H1 (cell line): ENCODE measurements at regions not wholly inside any gene's neighbourhood (a gene's known extent, or its start where the extent isn't known, plus 50 kb on each side); places are given as distances from the start of the nearest gene placed in this dataset.
"Not testable (repeated sequence)": the region's sequence is repeated elsewhere in the genome, so short reads cannot be mapped to it uniquely, and the experiment has no call there.

Experiments
- CTCF ChIA-PET: fragments of 300-600 bp; sonication (Branson Sonifier 250); formaldehyde crosslinking; loops from one replicate; lab custom pipeline; 2021; ENCODE audit not compliant: partially characterized antibody; lab: Charles Lee
- POLR2A ChIA-PET: fragments of 300-600 bp; sonication (Branson Sonifier 250); formaldehyde crosslinking; loops from one replicate; lab custom pipeline; 2021; ENCODE audit warnings: inconsistent platforms; ENCODE audit not compliant: partially characterized antibody; lab: Charles Lee
- DNase-seq, 2 experiments: peaks; one replicate each; pipeline versions ENCODE4 v3.0.0 to v3.0.0-alpha.2; 2010 to 2022; ENCODE audit warnings: low spot score in 2 of 2, low read depth in 1 of 2, mixed read lengths in 1 of 2
- FAIRE-seq: peaks from 2 replicates; lab custom pipeline; 2011; peaks lifted over from hg19 to GRCh38; lab: Jason Lieb, UNC
- H2AFZ ChIP-seq: 2 replicates; pipeline ENCODE4 v1.8.1; 2012; ENCODE audit warnings: low read length, inconsistent platforms
- H2AK5ac ChIP-seq: 2 replicates; pipeline ENCODE4 v1.6.1; 2013; ENCODE audit warnings: low read depth, low read length
- H2BK120ac ChIP-seq: replicated peaks from 2 replicates; pipeline ENCODE3; 2013; ENCODE audit warnings: low read depth, low read length, inconsistent platforms
- H2BK12ac ChIP-seq: 2 replicates; pipeline ENCODE4 v1.6.1; 2013; ENCODE audit warnings: low read depth, low read length
- H2BK15ac ChIP-seq: 2 replicates; pipeline ENCODE4 v1.6.1; 2013; ENCODE audit warnings: low read length
- H2BK20ac ChIP-seq: 2 replicates; pipeline ENCODE4 v1.6.1; 2013; ENCODE audit warnings: low read length
- H2BK5ac ChIP-seq: 2 replicates; pipeline ENCODE4 v1.6.1; 2013; ENCODE audit warnings: low read depth, low read length
- H3K14ac ChIP-seq: 2 replicates; pipeline ENCODE4 v1.6.1; 2013; ENCODE audit warnings: inconsistent platforms; ENCODE audit not compliant: insufficient read length
- H3K18ac ChIP-seq: 2 replicates; pipeline ENCODE4 v1.6.1; 2013; ENCODE audit warnings: low read length; ENCODE audit errors: extremely low read depth
- H3K23ac ChIP-seq: 2 replicates; pipeline ENCODE4 v1.6.1; 2013; ENCODE audit warnings: inconsistent platforms; ENCODE audit not compliant: insufficient read length
- H3K23me2 ChIP-seq: 2 replicates; pipeline ENCODE4 v1.6.1; 2013; ENCODE audit warnings: low read depth, low read length
- H3K27ac ChIP-seq: 2 replicates; pipeline ENCODE4 v1.6.1; 2011; ENCODE audit warnings: low read depth, low read length, inconsistent platforms
- H3K27me3 ChIP-seq, 4 experiments: replicated peaks in 1 of 4; 1 replicate in 1 of 4; 2 replicates in 3 of 4; pipeline versions ENCODE4 v1.6.1 to v1.8.1; 2011 to 2013; ENCODE audit warnings: low read length in 3 of 4, mild to moderate bottlenecking in 3 of 4, inconsistent platforms in 2 of 4, mixed read lengths in 2 of 4, moderate library complexity in 1 of 4; ENCODE audit not compliant: control insufficient read depth in 3 of 4, insufficient read depth in 3 of 4; ENCODE audit errors: extremely low read depth in 1 of 4
- H3K36me3 ChIP-seq, 4 experiments: 2 replicates each; pipeline versions ENCODE4 v1.6.1 to v1.8.1; 2011 to 2013; ENCODE audit warnings: mild to moderate bottlenecking in 4 of 4, low read length in 3 of 4, moderate library complexity in 2 of 4, control low read depth in 1 of 4, inconsistent platforms in 1 of 4; ENCODE audit not compliant: insufficient read depth in 4 of 4, control insufficient read depth in 2 of 4
- H3K4ac ChIP-seq: replicated peaks from 2 replicates; pipeline ENCODE3; 2013; ENCODE audit warnings: low read length, low read depth, mixed read lengths, inconsistent platforms; ENCODE audit not compliant: insufficient read length
- H3K4me1 ChIP-seq, 4 experiments: replicated peaks in 1 of 4; 1 replicate in 1 of 4; 2 replicates in 3 of 4; pipeline versions ENCODE4 v1.6.1 to v1.8.1; 2011 to 2013; ENCODE audit warnings: low read length in 3 of 4, inconsistent platforms in 2 of 4, mixed read lengths in 1 of 4; ENCODE audit not compliant: insufficient read depth in 4 of 4, control insufficient read depth in 3 of 4
- H3K4me2 ChIP-seq, 2 experiments: 2 replicates each; pipeline versions ENCODE4 v1.6.1 to v1.8.1; 2011 to 2013; ENCODE audit warnings: low read depth in 2 of 2, low read length in 2 of 2, control low read depth in 1 of 2, inconsistent platforms in 1 of 2, mild to moderate bottlenecking in 1 of 2; ENCODE audit not compliant: insufficient read depth in 1 of 2
- H3K4me3 ChIP-seq, 4 experiments: fragments of 200-600, 300-600 bp in 1 of 4; sonication (generic), shearing (Covaris generic), sonication (Bioruptor Twin) in 1 of 4; 2 replicates each; pipeline versions ENCODE4 v1.5.1 to v1.8.1; 2011 to 2016; ENCODE audit warnings: low read length in 4 of 4, low read depth in 3 of 4, control low read depth in 2 of 4, inconsistent platforms in 2 of 4, mild to moderate bottlenecking in 2 of 4, mixed read lengths in 1 of 4, moderate library complexity in 1 of 4; ENCODE audit not compliant: insufficient read depth in 2 of 4; ENCODE audit errors: extremely low read depth in 1 of 4
- H3K56ac ChIP-seq: replicated peaks from 2 replicates; pipeline ENCODE3; 2013; ENCODE audit warnings: low read depth, mild to moderate bottlenecking, mixed read lengths, low read length, inconsistent platforms; ENCODE audit not compliant: insufficient read length
- H3K79me1 ChIP-seq: 2 replicates; pipeline ENCODE4 v1.6.1; 2013; ENCODE audit warnings: low read depth, low read length, control low read depth
- H3K79me2 ChIP-seq, 2 experiments: 2 replicates each; pipeline versions ENCODE4 v1.6.1 to v1.8.1; 2012 to 2013; ENCODE audit warnings: low read length in 2 of 2, mild to moderate bottlenecking in 2 of 2, inconsistent platforms in 1 of 2; ENCODE audit not compliant: insufficient read depth in 2 of 2, control insufficient read depth in 1 of 2
- H3K9ac ChIP-seq, 4 experiments: replicated peaks in 1 of 4; 1 replicate in 1 of 4; 2 replicates in 3 of 4; pipeline versions ENCODE4 v1.6.1 to v1.8.1; 2011 to 2013; ENCODE audit warnings: low read depth in 3 of 4, low read length in 3 of 4, control low read depth in 2 of 4, mild to moderate bottlenecking in 2 of 4, moderate library complexity in 2 of 4, inconsistent platforms in 1 of 4; ENCODE audit errors: extremely low read depth in 1 of 4
- H3K9me3 ChIP-seq, 2 experiments: 2 replicates each; pipeline versions ENCODE4 v1.6.1 to v1.8.1; 2012 to 2013; ENCODE audit warnings: mild to moderate bottlenecking in 2 of 2, moderate library complexity in 2 of 2, control low read depth in 1 of 2, inconsistent platforms in 1 of 2, low read depth in 1 of 2, low read length in 1 of 2, mixed read lengths in 1 of 2; ENCODE audit not compliant: insufficient read depth in 2 of 2
- H4K20me1 ChIP-seq, 2 experiments: replicated peaks in 1 of 2; 2 replicates each; pipeline versions ENCODE3 to v1.8.1; 2011 to 2013; ENCODE audit warnings: inconsistent platforms in 2 of 2, low read length in 2 of 2, mild to moderate bottlenecking in 1 of 2; ENCODE audit not compliant: insufficient read depth in 2 of 2, control insufficient read depth in 1 of 2
- H4K5ac ChIP-seq: 2 replicates; pipeline ENCODE4 v1.6.1; 2013; ENCODE audit warnings: low read length, low read depth, mixed read lengths, inconsistent platforms; ENCODE audit not compliant: insufficient read length
- H4K8ac ChIP-seq: 2 replicates; pipeline ENCODE4 v1.8.0; 2013; ENCODE audit warnings: mild to moderate bottlenecking, moderate library complexity, low read length, inconsistent platforms; ENCODE audit not compliant: insufficient read depth; ENCODE audit errors: extremely low read depth
- H4K91ac ChIP-seq: replicated peaks from 2 replicates; pipeline ENCODE3; 2013; ENCODE audit warnings: low read length, mixed read lengths, inconsistent platforms; ENCODE audit not compliant: insufficient read length
- POU5F1 ChIP-seq: IDR thresholded peaks from 2 replicates; pipeline ENCODE4 v1.6.1; 2011; ENCODE audit warnings: low read depth, mild to moderate bottlenecking, low read length, moderate library complexity
- WGBS, 2 experiments: shearing (Covaris generic) in 1 of 2; methylation state at CpG; one replicate each; pipeline versions ENCODE4 v1.1.6 to v1.1.7; 2013 to 2015; ENCODE audit warnings: low lambda C conversion rate in 2 of 2, mixed read lengths in 2 of 2, inconsistent platforms in 1 of 2, low coverage in 1 of 2, missing lambda C conversion rate in 1 of 2; ENCODE audit not compliant: insufficient replicate concordance in 2 of 2, insufficient coverage in 1 of 2, insufficient read length in 1 of 2; ENCODE audit errors: extremely low coverage in 1 of 2, missing lambda C conversion rate in 1 of 2; 5-methylcytosine and 5-hydroxymethylcytosine counted together

GRCh38 chr7:108653526-108653925, 83.9 kb downstream of the DNAJB9 start:
- H2BK20ac ChIP-seq: no peak overlapping the region
- FAIRE-seq: no peak
- H3K4ac ChIP-seq: no peak overlapping the region
- no peak overlapping the region for H3K23ac ChIP-seq
- no peaks in the 10 kb centered on the region for H3K79me1 ChIP-seq
- H3K9me3 ChIP-seq: no peaks in the 10 kb centered on the region; a peak in 1 of 4 replicates
- DNase-seq: no peak
- no peak overlapping the region for H3K4me3 ChIP-seq
- ChIA-PET CTCF (no interaction called here), POLR2A (no interaction called here)
- no peak overlapping the region for H3K18ac ChIP-seq
- no peaks in the 10 kb centered on the region for H3K79me2 ChIP-seq
- H2AFZ ChIP-seq: no peak overlapping the region
- no peak overlapping the region for H2AK5ac ChIP-seq
- no peaks in the 10 kb centered on the region for H3K27me3 ChIP-seq
- no peak for TF ChIP-seq POU5F1
- H4K8ac ChIP-seq: no peak overlapping the region
- no peak overlapping the region for H2BK120ac ChIP-seq
- H3K36me3 ChIP-seq: no peaks in the 10 kb centered on the region
- no peak overlapping the region for H3K56ac ChIP-seq
- H4K20me1 ChIP-seq: no peaks in the 10 kb centered on the region
- no peaks in the 10 kb centered on the region for H3K4me1 ChIP-seq
- WGBS, 2 experiments: 92% methylated on average over 4 of the region's 4 CpGs; no CpG with 5 or more reads in 1 of the 2 experiments
- H3K4me2 ChIP-seq: no peak overlapping the region
- H2BK5ac ChIP-seq: no peak overlapping the region
- H2BK15ac ChIP-seq: no peak overlapping the region
- no peak overlapping the region for H4K5ac ChIP-seq
- H4K91ac ChIP-seq: no peak overlapping the region
- H3K27ac ChIP-seq: no peak overlapping the region
- H3K9ac ChIP-seq: no peak overlapping the region
- H3K23me2 ChIP-seq: no peaks in the 10 kb centered on the region
- H3K14ac ChIP-seq: no peak overlapping the region
- no peak overlapping the region for H2BK12ac ChIP-seq

- POLR2A ChIA-PET, FAIRE-seq, H2BK20ac ChIP-seq, H3K27ac ChIP-seq, H3K23ac ChIP-seq, H2BK120ac ChIP-seq, H4K91ac ChIP-seq, H3K36me3 ChIP-seq, H3K27me3 ChIP-seq, H2BK15ac ChIP-seq, H3K9ac ChIP-seq, H4K5ac ChIP-seq, H3K23me2 ChIP-seq, H3K79me2 ChIP-seq, DNase-seq, H3K56ac ChIP-seq, H2BK12ac ChIP-seq, H3K4ac ChIP-seq, H2AK5ac ChIP-seq, H3K18ac ChIP-seq, H3K4me2 ChIP-seq, H4K8ac ChIP-seq, H3K14ac ChIP-seq, H3K4me1 ChIP-seq, H2AFZ ChIP-seq, H3K79me1 ChIP-seq, H2BK5ac ChIP-seq, H4K20me1 ChIP-seq, H3K4me3 ChIP-seq, H3K9me3 ChIP-seq: not testable (repeated sequence)
- WGBS, 2 experiments: 98% methylated on average over 28 of the region's 37 CpGs; no CpG with 5 or more reads in 1 of the 2 experiments
- CTCF ChIA-PET: interaction anchor here (0.6 to 0.9 kb wide), 5 partner anchors 10 to 582 kb away, joined by 3 read pairs; no protein-coding TSS in a partner anchor
These were observed 87.6 kb downstream of the DNAJB9 start for GRCh38 chr7:108657140-108657726.
